Mesodermal cell (in vitro differentiated cells): ENCODE measurements at regions not wholly inside any gene's neighbourhood (a gene's known extent, or its start where the extent isn't known, plus 50 kb on each side); places are given as distances from the start of the nearest gene placed in this dataset.

Source experiments
- H3K27ac ChIP-seq: 2 replicates; pipeline ENCODE4 v1.7.0; 2013; ENCODE audit warnings: mild to moderate bottlenecking, low read depth, low read length, moderate library complexity; ENCODE audit not compliant: severe bottlenecking
- H3K36me3 ChIP-seq: 2 replicates; pipeline ENCODE4 v1.7.1; 2013; ENCODE audit warnings: mild to moderate bottlenecking, low read length, moderate library complexity; ENCODE audit not compliant: control insufficient read depth, insufficient read depth
- H3K4me1 ChIP-seq: one replicate; pipeline ENCODE4 v1.7.1; 2013; ENCODE audit warnings: mild to moderate bottlenecking, low read length; ENCODE audit not compliant: insufficient read depth, control insufficient read depth, poor library complexity, severe bottlenecking
- H3K4me3 ChIP-seq: 2 replicates; pipeline ENCODE4 v1.7.0; 2013; ENCODE audit warnings: low read length, control low read depth, mild to moderate bottlenecking; ENCODE audit not compliant: insufficient read depth, poor library complexity, severe bottlenecking; ENCODE audit errors: extremely low read depth
- H3K9me3 ChIP-seq: 2 replicates; pipeline ENCODE4 v1.7.1; 2013; ENCODE audit warnings: mild to moderate bottlenecking, low read length, moderate library complexity; ENCODE audit not compliant: control insufficient read depth
- WGBS, 2 experiments: methylation state at CpG; one replicate each; pipeline ENCODE4 v1.1.5; 2013; ENCODE audit warnings: missing lambda C conversion rate in 2 of 2; ENCODE audit not compliant: insufficient coverage in 2 of 2; 5-methylcytosine and 5-hydroxymethylcytosine counted together

GRCh38 chr2:11071939-11072338 lies 83.3 kb upstream of the SLC66A3 start:
- WGBS, 2 experiments: no CpG with 5 or more reads among the region's 2 CpGs
- H3K27ac ChIP-seq: no peak overlapping the region
- H3K9me3 ChIP-seq: no peaks in the 10 kb centered on the region
- peaks cover 29% of the 10 kb centered on the region for H3K4me1 ChIP-seq
- no peaks in the 10 kb centered on the region for H3K36me3 ChIP-seq
- no peak overlapping the region for H3K4me3 ChIP-seq

- Histone ChIP-seq H3K4me1 (peaks cover 29% of the 10 kb centered on the region), H3K9me3 (no peaks in the 10 kb centered on the region), H3K4me3 (no peak overlapping the region), H3K36me3 (no peaks in the 10 kb centered on the region), H3K27ac (no peak overlapping the region)
- 84 to 91% methylated on average over 5 to 6 of the region's 6 CpGs for WGBS, 2 experiments
These were observed 82.7 kb upstream of the SLC66A3 start for GRCh38 chr2:11072550-11072949.

GRCh38 chr2:11073251-11073650 lies 82.0 kb upstream of the SLC66A3 start:
- Histone ChIP-seq H3K36me3 (no peaks in the 10 kb centered on the region), H3K27ac (no peak overlapping the region), H3K9me3 (no peaks in the 10 kb centered on the region), H3K4me3 (no peak overlapping the region), H3K4me1 (peaks cover 29% of the 10 kb centered on the region)
- 10 to 13% methylated on average over 3 to 7 of the region's 10 CpGs for WGBS, 2 experiments

GRCh38 chr2:11073776-11074175 lies 81.5 kb upstream of the SLC66A3 start:
- WGBS, 2 experiments: 91 to 93% methylated on average over 4 to 6 of the region's 7 CpGs
- H3K9me3 ChIP-seq: no peaks in the 10 kb centered on the region
- H3K4me3 ChIP-seq: no peak overlapping the region
- no peaks in the 10 kb centered on the region for H3K36me3 ChIP-seq
- H3K27ac ChIP-seq: no peak overlapping the region
- H3K4me1 ChIP-seq: peaks cover 29% of the 10 kb centered on the region

GRCh38 chr2:11074246-11074820 lies 80.9 kb upstream of the SLC66A3 start:
- Histone ChIP-seq H3K27ac (no peak overlapping the region), H3K9me3 (no peaks in the 10 kb centered on the region), H3K4me1 (peaks cover 29% of the 10 kb centered on the region), H3K4me3 (no peak overlapping the region), H3K36me3 (no peaks in the 10 kb centered on the region)
- WGBS, 2 experiments: 88 to 100% methylated on average over 6 to 12 of the region's 13 CpGs

- 91 to 99% methylated on average over 5 of the region's 5 CpGs for WGBS, 2 experiments
- Histone ChIP-seq H3K27ac (no peak overlapping the region), H3K9me3 (no peaks in the 10 kb centered on the region), H3K4me1 (peaks cover 29% of the 10 kb centered on the region), H3K36me3 (no peaks in the 10 kb centered on the region), H3K4me3 (no peak overlapping the region)
These were observed 80.0 kb upstream of the SLC66A3 start for GRCh38 chr2:11075221-11075620.

GRCh38 chr2:11077411-11077810 lies 77.9 kb upstream of the SLC66A3 start:
- whole genome bisulfite sequencing, 2 experiments: 86% methylated on average over 1 of the region's 3 CpGs; no CpG with 5 or more reads in 1 of the 2 experiments
- Histone ChIP-seq H3K9me3 (no peaks in the 10 kb centered on the region), H3K4me1 (peaks cover 16% of the 10 kb centered on the region), H3K36me3 (no peaks in the 10 kb centered on the region), H3K4me3 (no peak overlapping the region), H3K27ac (no peak overlapping the region)

- no peak overlapping the region for H3K27ac ChIP-seq
- no peaks in the 10 kb centered on the region for H3K9me3 ChIP-seq
- no peaks in the 10 kb centered on the region for H3K4me1 ChIP-seq
- H3K36me3 ChIP-seq: no peaks in the 10 kb centered on the region
- H3K4me3 ChIP-seq: no peak overlapping the region
- 67 to 93% methylated on average over 5 to 8 of the region's 8 CpGs for WGBS, 2 experiments
These were observed 76.0 kb upstream of the SLC66A3 start for GRCh38 chr2:11079136-11079824.

- H3K36me3 ChIP-seq: no peaks in the 10 kb centered on the region
- no peak overlapping the region for H3K27ac ChIP-seq
- no peaks in the 10 kb centered on the region for H3K4me1 ChIP-seq
- WGBS, 2 experiments: 83 to 90% methylated on average over 7 to 9 of the region's 20 CpGs
- H3K9me3 ChIP-seq: no peaks in the 10 kb centered on the region
- no peak overlapping the region for H3K4me3 ChIP-seq
These were observed 74.8 kb upstream of the SLC66A3 start for GRCh38 chr2:11080253-11081115.

GRCh38 chr2:11082880-11083279 lies 72.4 kb upstream of the SLC66A3 start:
- WGBS, 2 experiments: 94 to 95% methylated on average over 5 of the region's 6 CpGs
- H3K9me3 ChIP-seq: no peaks in the 10 kb centered on the region
- no peak overlapping the region for H3K4me3 ChIP-seq
- H3K27ac ChIP-seq: no peak overlapping the region
- H3K36me3 ChIP-seq: no peaks in the 10 kb centered on the region
- no peaks in the 10 kb centered on the region for H3K4me1 ChIP-seq
